Sigmoid colon (tissue), 3 donors: ENCODE measurements at regions not wholly inside any gene's neighbourhood (a gene's known extent, or its start where the extent isn't known, plus 50 kb on each side); places are given as distances from the start of the nearest gene placed in this dataset.

Experiments used
- POLR2A ChIP-seq, 2 donors: fragments of 450-650 bp; IDR thresholded peaks; one replicate each; pipeline ENCODE4 v1.6.1; 2016; ENCODE audit warnings: antibody characterized with exemption in 2 of 2, mild to moderate bottlenecking in 2 of 2, moderate library complexity in 2 of 2
- TF ChIP-seq, protein P1 (sequence below), 4 experiments: fragments of 450-650 bp in 3 of 4; fragments of 200-600 bp in 1 of 4; IDR thresholded peaks; one replicate each; pipeline ENCODE4 v1.5.1; 2016 to 2019; ENCODE audit warnings: antibody characterized with exemption in 4 of 4, mild to moderate bottlenecking in 3 of 4, moderate library complexity in 2 of 4

DNA sequence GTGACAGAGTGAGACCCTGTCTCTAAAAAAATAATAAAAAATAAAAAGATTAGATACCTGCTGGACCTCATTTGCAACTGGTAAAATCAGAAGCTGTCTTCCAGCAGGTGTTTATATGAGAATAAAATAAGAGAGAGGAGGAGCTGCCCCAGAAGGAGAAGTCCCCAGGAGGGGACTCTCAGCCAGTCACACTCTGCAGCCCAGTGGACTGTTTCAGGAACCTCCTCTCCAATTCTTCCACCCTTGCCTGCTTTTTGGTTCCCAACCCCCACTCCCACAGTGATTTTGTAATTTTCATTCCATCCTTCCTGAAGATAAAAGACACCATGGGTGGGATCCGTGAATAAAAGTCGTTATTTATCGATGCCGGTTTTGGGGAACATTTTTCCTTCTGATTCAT, 56.9 kb upstream of the TSHZ3 start:
- TF ChIP-seq, protein P1, sequence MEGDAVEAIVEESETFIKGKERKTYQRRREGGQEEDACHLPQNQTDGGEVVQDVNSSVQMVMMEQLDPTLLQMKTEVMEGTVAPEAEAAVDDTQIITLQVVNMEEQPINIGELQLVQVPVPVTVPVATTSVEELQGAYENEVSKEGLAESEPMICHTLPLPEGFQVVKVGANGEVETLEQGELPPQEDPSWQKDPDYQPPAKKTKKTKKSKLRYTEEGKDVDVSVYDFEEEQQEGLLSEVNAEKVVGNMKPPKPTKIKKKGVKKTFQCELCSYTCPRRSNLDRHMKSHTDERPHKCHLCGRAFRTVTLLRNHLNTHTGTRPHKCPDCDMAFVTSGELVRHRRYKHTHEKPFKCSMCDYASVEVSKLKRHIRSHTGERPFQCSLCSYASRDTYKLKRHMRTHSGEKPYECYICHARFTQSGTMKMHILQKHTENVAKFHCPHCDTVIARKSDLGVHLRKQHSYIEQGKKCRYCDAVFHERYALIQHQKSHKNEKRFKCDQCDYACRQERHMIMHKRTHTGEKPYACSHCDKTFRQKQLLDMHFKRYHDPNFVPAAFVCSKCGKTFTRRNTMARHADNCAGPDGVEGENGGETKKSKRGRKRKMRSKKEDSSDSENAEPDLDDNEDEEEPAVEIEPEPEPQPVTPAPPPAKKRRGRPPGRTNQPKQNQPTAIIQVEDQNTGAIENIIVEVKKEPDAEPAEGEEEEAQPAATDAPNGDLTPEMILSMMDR (IDR thresholded peaks at IDR 0.05) = no peak
- TF ChIP-seq POLR2A (IDR thresholded peaks at IDR 0.05) = no peak
